ENCODE measurements at regions not wholly inside any gene's neighbourhood (a gene's known extent, or its start where the extent isn't known, plus 50 kb on each side); places are given as distances from the start of the nearest gene placed in this dataset.

DNA sequence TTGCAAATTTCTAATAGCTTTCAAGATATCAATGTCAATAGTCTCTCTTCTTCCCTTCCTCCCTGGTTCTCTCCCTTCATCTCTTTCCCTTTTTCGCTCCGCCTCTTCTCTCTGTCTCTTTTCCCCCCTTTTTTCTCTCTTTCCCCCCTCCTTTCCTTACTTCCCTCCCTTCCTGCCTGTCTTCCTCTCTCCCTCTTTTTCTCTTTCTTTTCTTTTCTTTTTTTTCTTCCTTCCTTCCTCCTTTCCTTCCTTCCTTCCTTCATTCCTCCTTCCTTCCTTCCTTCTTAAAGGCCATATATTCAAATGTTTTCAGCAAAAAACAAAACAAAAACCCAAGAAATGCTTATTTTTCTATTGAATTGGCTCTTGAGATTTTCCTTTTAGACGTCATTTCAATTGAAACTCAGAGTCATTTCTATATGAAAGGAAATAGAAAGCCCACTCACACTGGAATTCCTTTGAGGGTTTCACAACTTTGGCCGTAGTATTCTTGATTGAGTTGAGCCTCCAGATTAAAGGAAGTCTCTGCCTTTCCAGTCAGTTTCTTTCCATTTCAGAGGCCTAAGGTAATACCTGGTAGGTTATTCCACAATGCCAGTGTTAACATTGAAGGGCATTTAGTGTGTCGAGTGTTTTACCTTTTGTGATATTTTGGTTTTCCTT lies 551.5 kb downstream of the LMO4 start:
- no peak for DNase-seq (ENCODE audit: low read depth)

DNA sequence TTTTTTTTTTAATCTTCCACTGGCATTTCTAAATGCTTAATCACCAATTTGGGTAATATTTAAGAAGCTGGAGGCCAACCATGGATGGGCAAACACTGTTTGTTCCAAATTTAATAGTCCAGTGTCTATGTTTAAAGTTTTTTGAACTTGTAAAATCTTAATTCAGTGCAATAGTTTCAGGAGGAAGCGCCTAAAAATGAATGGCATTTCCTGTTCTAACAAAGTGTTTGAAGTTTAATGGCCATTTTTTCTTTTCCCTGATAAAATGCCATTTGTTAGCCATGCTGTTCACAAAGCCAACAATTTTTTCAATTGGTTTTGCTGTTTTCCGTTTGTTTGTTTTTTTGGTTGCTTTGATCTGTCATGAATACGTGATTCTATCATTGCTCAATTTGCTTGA lies 552.1 kb downstream of the LMO4 start:
- DNase-seq (ENCODE audit: low read depth): no peak

DNA sequence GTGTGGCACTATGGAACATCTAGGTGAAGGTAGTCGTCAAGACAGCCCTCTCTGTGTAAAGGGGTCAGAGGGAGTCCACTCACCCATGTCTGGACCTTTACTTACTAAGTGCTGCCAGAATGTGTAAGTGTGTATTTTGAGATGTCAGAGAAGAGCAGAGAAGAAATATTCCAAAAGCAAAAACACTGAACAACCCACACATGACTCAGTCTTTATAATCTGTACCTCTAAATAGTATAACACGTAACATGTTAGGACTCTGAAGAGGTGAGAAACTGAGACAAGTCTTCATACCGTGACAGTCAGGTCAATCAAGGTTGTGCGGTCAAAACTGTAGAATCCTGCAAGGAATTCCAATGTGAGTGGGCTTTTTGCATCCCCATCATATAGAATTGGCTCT lies 555.2 kb downstream of the LMO4 start:
- no peak for DNase-seq (ENCODE audit: low read depth)

DNA sequence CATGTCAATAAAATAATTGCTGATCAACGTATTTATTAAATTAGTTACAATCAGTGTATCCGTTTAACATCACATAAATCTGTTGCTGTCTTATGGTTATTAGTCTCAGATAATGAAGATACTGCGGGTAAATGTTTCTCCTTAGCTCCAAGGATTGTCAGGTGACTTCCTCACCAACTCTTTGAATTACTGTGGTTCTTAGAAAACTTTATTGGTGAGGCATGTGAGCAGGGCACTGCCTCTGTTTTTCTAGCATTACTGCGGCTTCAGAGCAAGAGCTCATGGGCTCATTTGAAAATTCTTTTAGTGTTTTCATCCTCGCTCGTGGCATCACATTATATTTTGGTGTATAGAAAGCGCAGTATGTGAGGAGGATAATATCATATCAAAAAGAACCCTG lies 555.9 kb downstream of the LMO4 start:
- DNase-seq (ENCODE audit: low read depth): no peak

DNA sequence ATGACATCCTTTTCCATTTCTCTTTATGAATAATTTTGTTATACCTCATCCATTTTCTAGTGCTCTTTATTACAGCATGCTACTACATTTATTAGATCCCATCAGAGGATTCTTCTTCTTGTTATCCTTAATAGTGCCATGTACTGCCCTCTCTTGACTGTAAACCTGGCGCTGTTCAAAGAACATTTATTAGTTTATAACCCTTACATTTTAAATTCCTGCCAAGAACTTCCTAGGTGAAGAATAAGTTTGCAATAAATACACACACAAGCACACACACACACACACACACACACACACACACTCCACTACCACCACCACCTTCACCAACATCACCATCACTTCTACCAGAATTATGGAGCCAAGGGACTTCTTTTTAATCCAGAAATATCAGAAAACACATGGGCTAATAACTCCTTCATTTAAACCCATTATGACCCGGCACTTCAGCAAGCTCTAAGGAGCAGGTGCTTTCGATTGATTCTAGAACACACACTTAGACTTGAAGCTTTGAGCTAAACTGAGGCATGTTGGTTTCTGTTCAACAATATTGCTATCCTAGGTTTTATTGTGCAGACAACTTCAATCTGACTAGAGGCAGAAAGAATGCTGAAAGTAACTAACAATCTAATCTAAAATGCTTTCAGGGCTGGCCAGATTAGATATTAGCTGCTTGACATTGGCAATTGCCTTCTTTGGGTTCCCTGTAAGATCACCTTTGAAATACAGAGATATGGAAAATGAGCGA lies 556.8 kb downstream of the LMO4 start:
- DNase-seq (ENCODE audit: low read depth): no peak

DNA sequence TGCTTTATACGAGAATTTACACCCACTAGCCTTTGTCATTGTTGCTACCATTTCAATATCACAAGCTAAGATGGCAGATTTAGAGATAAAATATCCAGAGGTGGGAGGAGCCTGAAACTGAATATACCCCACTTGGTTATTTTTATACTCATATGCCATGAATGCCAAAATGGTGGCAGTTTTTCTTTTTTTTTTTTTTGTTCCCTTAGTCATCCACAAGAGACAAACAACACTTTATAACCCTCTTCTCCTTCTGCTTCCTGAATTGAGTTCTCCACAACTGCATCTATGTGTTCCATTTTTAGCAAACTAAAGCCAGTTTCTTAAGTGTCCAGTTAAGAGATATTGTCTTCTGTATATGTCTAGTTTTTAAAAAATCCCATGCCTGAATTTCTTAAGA lies 558.4 kb downstream of the LMO4 start:
- no peak for DNase-seq (ENCODE audit: low read depth)

DNA sequence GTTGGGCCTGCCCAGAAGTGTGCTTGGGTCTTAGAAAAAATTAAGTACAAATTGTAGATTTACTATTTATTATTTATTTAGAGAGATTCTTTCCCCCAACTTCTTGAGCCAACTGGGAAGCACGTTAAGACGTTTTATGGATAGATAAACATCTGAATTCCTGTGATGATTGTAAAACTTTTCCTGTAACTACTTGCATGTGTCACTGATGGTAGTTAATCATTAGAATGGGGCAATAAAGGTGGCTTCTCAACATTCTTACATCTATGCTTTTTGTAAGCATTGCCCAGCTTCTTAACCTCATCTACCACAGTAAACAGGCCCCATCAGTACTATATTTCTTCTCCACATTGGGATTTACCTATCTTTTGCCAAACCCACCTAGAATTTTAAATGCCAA lies 559.8 kb downstream of the LMO4 start:
- DNase-seq (ENCODE audit: low read depth): no peak

DNA sequence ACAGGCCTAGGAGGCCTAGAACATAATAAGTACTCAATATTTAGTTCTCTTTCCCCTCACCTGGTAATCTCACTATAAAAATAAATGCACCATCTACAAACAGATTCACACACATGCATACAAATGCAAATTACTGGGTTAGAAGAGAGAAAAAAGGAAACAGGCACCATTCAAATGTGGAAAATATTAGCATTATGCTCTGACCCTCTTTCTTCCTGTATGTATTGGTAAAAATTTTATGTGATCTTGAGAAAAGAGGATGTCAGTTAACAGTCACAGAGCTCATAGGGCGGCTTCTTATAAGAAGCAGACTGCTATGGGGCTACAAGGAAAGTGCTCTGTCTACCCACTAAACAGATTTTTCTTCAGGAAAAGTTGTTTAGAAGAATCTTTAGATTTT lies 565.4 kb downstream of the LMO4 start:
- DNase-seq (ENCODE audit: low read depth): no peak

DNA sequence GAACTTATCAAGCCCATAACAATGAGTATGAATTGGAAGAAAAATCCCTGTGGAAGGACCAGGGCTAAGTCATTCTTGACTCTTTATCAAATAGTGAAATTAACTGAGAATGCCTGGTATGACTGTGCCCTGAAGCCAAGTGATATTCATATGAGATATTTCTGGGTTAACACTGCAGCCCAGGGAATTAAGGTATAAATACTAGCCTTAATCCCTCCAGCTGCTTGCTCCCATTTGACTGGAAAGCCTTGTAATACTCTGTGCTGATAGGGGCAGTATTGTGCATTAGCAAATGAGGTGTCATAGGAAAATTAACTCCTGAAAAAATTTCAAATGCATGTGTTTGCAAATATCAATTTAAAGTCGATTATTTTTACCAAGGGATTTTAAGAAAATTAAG lies 568.8 kb downstream of the LMO4 start:
- DNase-seq (ENCODE audit: low read depth): no peak

DNA sequence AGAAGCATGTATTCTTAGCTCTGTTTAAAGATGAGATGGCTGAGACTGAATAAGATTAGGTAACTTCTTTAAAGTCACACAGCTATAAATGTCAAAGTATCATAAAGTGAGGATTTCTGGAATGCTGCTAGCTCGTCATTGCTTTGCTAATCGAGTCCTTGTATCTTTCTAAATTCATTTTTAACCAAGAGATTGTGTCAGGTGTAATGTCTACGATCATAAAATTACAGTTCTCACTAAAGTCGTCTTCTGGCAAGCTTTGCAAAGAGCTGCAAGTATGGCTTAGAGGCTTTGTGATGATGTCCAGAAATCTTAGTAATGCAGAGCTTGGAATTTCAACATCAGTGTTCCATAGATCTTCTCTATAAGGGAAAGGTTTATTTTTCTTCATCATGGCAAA lies 569.8 kb downstream of the LMO4 start:
- no peak for DNase-seq (ENCODE audit: low read depth)

DNA sequence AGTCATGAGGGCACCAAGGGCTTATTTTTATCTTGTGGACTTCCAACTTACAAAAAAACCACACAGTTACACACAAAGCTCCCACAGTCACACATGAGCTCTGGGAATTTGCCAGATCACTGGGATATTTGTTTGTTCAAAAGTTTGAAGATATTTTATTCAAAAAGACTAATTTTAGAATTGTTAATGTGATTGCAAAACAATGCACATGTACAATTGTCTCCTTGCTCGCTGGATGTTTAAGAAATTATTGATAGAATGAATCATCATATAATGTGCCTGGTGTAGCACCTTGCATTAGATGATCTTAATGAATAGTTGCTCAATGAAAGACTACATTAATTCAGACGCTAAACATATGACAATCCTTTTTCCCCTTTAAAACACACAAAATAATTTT lies 570.3 kb downstream of the LMO4 start:
- DNase-seq (ENCODE audit: low read depth): no peak

DNA sequence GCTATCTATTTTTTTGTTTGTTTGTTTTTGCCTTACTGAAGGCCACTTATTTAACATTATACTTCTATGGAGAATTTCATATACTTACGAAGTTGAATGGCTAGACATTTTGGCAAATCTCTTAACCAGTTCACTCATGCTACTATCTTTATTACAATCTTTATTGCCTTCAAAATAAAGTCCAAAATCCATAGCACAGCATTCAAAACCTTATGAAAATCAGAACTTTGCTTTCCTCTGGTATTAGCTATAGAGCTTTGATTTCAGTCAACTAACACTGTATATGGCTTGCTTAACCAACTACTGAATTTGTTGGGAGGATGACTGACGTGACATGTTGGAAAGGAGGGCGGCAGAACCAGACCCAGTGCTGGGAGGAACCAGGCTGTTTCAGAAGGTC lies 571.1 kb downstream of the LMO4 start:
- DNase-seq (ENCODE audit: low read depth): no peak

DNA sequence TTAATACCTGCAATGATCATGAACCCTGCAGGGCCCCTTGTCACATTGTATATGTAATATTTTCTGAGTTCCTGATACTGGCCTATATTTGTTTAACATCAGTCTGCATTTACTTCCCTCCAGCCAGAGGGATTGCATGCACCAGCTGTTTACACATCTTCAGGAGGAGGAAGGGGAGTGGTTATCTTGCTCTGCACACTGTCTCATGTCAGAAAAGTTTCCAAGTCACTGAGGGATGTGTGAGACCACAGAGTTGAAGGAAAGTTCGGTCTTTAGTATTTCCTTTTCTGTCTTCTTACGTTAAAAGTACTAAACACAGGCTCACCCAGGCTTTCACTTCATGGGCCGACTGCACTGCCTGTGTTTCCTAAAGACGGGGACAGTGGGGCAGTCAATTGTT lies 574.1 kb downstream of the LMO4 start:
- no peak for DNase-seq (ENCODE audit: low read depth)

DNA sequence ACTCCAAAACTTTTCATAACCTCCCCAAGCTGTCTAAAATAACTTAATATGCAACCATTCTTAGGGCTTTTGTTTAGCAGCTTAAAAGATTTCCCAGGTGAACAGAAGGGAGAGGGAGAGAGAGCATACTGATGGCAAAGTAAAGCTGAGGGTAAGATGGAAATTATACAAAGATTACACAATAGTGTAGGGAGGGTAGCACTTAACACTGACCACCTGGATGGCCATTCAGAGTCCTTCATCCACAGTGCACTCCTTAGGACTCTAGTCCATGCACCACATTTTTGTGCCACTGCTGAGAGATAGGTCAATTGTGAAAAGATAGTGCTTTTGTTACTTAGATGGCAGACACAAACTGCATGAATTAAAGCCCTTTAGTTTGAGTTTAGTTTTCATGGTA lies 574.6 kb downstream of the LMO4 start:
- DNase-seq (ENCODE audit: low read depth): no peak

DNA sequence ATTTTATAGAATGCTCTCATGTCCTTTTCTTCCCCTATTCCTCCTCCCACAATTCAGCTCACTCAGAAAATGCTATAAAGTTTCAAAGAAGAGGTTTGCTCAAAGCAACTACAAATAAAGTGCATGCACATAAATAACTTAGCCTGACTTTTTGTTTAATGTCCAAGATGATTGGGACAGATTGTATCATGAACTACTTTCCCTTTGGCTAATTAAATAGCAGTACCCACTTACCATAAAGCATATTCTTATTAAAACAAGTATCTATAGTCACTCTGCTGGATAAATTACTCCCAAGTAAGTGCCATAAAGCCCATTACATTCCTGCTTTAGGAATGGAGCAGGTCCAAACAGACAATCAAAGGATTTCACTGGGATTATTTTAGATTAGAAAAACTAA lies 576.0 kb downstream of the LMO4 start:
- DNase-seq (ENCODE audit: low read depth): no peak

DNA sequence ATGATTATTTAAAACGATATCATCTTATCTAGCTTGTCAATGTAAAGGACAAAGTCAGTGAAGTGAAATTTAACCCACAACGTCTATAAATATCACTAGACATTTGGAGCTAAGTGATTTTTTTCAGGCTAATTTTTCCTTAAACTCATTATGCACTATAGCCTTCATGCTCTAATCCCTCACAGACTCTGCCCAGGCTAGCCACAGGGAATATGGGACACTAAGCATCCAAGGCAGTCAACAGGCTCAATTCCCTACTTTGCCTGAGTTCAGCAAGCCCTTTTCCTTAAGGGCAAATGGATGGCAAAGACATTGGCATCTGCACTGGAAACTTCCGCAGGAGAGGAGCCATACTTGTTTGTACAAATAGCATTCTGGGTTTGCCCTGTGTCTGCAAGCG lies 577.0 kb downstream of the LMO4 start:
- no peak for DNase-seq (ENCODE audit: low read depth)

DNA sequence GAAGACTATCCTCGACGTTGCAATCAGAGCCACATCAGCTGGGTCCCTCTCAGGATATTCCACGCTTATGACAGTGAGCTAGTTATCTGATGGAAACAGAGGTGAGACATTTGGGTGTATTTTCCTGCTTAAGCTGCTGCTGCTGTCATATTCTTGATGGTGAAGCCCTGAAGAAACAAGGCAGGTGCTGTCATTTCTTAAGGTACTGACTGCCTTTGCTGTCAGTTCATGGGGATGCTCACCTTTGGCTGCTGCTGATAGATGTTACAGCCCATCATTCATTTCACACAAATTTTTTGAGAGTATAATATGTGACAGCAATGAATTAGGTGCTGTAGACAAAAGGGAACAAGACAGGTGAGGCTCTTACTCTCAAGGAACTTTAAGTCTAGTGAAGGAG lies 577.4 kb downstream of the LMO4 start:
- no peak for DNase-seq (ENCODE audit: low read depth)

DNA sequence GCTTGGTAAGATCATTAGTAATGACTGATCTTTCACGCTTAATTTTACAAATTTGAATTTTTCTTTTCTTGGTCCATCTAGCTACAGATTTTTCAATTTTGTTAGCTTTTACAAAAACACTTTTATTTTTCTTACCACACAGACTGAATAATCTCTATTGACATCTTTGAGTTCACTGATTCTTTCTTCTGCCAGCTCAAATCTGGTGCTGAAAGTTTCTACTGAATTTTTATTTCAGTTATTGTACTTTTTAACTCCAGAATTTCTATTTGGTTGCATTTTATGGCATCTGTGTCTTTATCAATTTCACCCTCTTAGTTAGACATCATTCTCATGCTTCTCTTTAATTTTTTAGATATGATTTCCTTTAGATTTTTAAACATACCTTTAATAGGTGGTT lies 584.7 kb downstream of the LMO4 start:
- no peak for DNase-seq (ENCODE audit: low read depth)

DNA sequence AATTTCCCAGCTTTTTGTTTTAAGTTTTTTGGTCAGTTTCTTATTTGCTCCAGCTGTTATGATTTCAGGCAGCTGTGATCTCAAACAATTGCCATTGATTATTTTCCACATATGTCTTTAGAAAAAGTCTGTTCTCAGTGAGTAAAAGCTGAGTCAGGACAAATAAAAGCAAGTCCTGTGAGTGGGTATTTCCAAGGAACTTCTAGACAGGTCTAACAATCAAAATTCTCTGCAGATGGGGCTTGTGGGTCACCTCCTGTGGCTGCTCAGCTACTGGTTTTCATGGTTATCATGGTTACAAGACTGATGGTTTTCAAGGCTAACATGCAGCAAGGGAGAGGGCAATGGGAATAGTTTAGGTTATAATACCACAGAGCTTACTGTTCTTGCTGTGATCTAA lies 585.7 kb downstream of the LMO4 start:
- DNase-seq (ENCODE audit: low read depth): no peak

DNA sequence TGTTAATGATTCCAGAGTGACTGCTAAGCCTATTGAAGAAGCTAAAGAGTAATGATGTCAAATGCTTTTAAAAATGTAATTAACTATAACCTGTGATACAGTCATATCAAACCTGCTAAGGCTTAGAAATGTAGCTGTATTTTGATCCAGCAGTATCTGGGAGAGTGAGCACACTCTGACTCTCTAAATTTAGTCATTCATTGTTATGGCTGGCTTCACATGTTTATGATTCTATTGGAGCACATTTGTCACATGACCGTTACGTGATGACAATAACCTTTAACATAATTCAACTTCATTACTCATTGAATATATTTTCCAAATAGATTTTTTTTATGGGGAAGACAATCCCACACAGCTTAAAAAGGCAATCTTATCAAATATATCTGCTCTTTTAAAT lies 587.1 kb downstream of the LMO4 start:
- no peak for DNase-seq (ENCODE audit: low read depth)

DNA sequence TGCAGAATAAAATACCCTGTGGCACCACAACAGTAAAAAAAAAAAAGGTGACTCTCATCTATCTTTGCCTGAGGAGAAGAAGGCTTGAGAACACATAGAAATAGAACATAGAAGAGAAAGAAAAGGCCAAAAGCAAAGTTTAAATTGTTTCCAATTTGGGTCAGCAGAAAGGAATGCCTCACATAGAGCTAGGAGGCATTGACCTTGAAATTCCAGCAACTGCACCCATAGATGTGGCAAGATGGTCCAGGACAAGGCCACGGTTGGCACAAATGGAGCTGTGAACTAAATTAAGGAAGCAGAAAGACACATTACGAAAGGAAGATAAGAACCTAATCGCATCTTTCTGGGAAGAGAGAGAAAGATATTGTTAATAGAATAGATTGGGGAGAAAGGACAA lies 588.3 kb downstream of the LMO4 start:
- DNase-seq (ENCODE audit: low read depth): no peak

DNA sequence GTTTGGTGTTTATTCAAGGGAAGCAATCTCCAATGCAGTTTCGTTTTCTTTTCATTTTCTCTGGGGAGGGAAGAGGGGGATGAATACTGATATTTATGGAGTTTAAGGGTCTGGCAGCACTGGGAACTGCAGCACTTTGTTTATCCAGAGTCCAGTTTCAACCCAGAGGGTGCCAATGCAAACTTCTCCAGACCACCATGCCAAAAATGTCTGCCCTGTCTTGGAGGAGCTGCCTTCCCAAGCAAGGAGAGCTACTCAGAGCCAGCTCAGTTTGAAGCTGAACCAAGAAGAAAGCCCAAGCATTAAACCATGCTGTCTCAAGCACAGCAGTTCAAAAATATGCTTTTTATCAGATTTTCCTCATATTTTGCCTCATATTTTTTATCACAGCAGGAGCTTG lies 589.7 kb downstream of the LMO4 start:
- DNase-seq (ENCODE audit: low read depth): no peak

DNA sequence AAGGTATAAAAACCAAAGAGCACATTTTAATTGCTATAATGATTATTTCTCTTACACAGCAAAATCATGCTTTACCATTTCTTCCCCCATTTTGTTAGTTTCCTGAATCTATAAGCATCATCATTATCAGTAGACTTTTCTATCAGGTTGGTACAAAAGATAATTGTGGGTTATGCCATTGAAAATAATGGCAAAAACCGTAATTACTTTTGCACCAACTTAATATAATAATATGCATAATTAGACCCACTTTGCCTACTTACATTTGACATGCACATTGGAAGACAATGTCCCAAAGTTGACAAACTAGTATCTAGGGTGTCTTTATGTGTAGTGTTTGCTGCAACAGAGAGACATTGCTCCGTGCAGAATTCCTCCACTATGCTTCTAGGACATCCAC lies 594.2 kb downstream of the LMO4 start:
- DNase-seq (ENCODE audit: low read depth): no peak

DNA sequence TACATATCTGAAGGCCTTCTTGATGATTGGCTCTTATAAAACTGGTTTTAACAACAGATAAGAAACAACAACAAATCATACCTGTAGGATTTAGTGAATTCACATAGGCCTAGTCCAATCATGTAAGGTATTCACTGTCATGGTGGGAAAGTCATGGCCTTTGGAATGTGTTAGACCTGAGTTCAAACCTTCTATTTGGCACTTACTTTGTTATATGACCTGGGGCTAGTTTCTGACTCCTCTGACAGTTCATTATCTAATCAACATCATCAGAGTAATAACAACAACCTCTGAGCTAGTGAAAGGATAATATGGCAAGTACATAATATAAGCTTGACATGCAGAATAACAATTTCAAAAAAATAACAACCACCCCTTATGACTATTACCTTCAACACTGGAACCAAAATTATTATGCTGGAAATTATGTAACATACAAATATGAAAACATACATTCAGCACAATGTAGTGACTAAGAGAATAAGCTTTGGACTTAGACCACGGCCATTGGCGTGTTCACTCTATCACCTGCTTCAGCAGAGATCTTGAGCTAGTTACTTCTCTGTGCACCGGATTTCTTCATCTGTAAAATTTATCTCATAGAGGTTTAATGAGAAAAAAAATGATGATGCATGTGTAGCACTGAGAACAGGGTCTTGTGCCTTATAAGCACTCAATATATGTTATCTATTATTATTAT lies 597.6 kb downstream of the LMO4 start:
- no peak for DNase-seq (ENCODE audit: low read depth)
